Neural cell (in vitro differentiated cells): ENCODE measurements at regions not wholly inside any gene's neighbourhood (a gene's known extent, or its start where the extent isn't known, plus 50 kb on each side); places are given as distances from the start of the nearest gene placed in this dataset.

Source experiments
- EP300 ChIP-seq: fragments of 450-650 bp; conservative IDR thresholded peaks from 2 replicates; pipeline ENCODE4 v1.6.1; 2014; ENCODE audit warnings: antibody characterized with exemption, mild to moderate bottlenecking, moderate library complexity; ENCODE audit not compliant: poor library complexity, severe bottlenecking
- EZH2 ChIP-seq: fragments of 200-600, 300-800 bp; shearing (Covaris generic), sonication (generic); IDR thresholded peaks from 2 replicates; pipeline ENCODE4 v1.6.1; 2014; ENCODE audit warnings: antibody characterized with exemption, low read length, borderline replicate concordance, mild to moderate bottlenecking; ENCODE audit not compliant: insufficient read depth, poor library complexity, severe bottlenecking
- RAD21 ChIP-seq: fragments of 450-650 bp; conservative IDR thresholded peaks from 2 replicates; pipeline ENCODE4 v1.6.1; 2014; ENCODE audit warnings: antibody characterized with exemption, mild to moderate bottlenecking, moderate library complexity
- TAF1 ChIP-seq: IDR thresholded peaks from 2 replicates; pipeline ENCODE4 v1.6.1; 2012; ENCODE audit warnings: low read depth
- TF ChIP-seq, protein P1 (sequence below): fragments of 450-650 bp; IDR thresholded peaks from 2 replicates; pipeline ENCODE4 v1.5.1; 2014; ENCODE audit warnings: antibody characterized with exemption, mild to moderate bottlenecking, moderate library complexity; ENCODE audit not compliant: poor library complexity, severe bottlenecking
- TF ChIP-seq, protein P2 (sequence below): IDR thresholded peaks from 2 replicates; pipeline ENCODE4 v1.6.1; 2012; ENCODE audit warnings: borderline replicate concordance

DNA sequence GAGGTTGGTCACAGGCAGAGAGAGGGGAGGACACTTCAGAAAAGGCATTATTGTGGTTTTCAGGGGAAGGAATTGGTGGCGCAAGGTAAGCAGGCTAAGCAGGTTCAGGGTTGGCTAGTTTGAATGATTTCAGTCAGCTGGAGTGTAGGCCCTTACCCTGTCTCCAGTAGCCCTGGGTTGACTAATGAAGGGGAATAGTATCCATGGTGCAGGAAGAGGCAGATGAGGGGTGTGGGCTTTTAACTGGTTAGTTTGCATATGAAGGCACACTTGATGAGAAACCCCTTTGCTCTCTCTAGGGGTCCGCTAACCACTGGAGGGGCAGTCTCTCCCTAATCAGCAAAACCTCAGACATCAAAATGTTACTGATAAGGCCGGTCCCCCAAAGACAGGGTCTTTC, 249.7 kb downstream of the AASDHPPT start:
- TF ChIP-seq, protein P1, sequence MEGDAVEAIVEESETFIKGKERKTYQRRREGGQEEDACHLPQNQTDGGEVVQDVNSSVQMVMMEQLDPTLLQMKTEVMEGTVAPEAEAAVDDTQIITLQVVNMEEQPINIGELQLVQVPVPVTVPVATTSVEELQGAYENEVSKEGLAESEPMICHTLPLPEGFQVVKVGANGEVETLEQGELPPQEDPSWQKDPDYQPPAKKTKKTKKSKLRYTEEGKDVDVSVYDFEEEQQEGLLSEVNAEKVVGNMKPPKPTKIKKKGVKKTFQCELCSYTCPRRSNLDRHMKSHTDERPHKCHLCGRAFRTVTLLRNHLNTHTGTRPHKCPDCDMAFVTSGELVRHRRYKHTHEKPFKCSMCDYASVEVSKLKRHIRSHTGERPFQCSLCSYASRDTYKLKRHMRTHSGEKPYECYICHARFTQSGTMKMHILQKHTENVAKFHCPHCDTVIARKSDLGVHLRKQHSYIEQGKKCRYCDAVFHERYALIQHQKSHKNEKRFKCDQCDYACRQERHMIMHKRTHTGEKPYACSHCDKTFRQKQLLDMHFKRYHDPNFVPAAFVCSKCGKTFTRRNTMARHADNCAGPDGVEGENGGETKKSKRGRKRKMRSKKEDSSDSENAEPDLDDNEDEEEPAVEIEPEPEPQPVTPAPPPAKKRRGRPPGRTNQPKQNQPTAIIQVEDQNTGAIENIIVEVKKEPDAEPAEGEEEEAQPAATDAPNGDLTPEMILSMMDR = no peak
- no peak for TF ChIP-seq TAF1
- TF ChIP-seq, protein P2, sequence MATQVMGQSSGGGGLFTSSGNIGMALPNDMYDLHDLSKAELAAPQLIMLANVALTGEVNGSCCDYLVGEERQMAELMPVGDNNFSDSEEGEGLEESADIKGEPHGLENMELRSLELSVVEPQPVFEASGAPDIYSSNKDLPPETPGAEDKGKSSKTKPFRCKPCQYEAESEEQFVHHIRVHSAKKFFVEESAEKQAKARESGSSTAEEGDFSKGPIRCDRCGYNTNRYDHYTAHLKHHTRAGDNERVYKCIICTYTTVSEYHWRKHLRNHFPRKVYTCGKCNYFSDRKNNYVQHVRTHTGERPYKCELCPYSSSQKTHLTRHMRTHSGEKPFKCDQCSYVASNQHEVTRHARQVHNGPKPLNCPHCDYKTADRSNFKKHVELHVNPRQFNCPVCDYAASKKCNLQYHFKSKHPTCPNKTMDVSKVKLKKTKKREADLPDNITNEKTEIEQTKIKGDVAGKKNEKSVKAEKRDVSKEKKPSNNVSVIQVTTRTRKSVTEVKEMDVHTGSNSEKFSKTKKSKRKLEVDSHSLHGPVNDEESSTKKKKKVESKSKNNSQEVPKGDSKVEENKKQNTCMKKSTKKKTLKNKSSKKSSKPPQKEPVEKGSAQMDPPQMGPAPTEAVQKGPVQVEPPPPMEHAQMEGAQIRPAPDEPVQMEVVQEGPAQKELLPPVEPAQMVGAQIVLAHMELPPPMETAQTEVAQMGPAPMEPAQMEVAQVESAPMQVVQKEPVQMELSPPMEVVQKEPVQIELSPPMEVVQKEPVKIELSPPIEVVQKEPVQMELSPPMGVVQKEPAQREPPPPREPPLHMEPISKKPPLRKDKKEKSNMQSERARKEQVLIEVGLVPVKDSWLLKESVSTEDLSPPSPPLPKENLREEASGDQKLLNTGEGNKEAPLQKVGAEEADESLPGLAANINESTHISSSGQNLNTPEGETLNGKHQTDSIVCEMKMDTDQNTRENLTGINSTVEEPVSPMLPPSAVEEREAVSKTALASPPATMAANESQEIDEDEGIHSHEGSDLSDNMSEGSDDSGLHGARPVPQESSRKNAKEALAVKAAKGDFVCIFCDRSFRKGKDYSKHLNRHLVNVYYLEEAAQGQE = no peak
- TF ChIP-seq EZH2 = no peak
- TF ChIP-seq RAD21 = no peak
- TF ChIP-seq EP300 = no peak
